ENCODE measurements at regions not wholly inside any gene's neighbourhood (a gene's known extent, or its start where the extent isn't known, plus 50 kb on each side); places are given as distances from the start of the nearest gene placed in this dataset.

GRCh38 chr14:86662334-86662733, 1132.4 kb downstream of the FLRT2 start:
- Histone ChIP-seq H3K4me3 (replicated peaks; ENCODE audit: low read depth, low read length) (no peak overlapping the region), H3K27me3 (replicated peaks; ENCODE audit: control insufficient read depth, insufficient read depth, low read length) (no peaks in the 10 kb centered on the region), H3K36me3 (ENCODE audit: control insufficient read depth, insufficient read depth, low read length) (no peaks in the 10 kb centered on the region)
- no peak for TF ChIP-seq CTCF (IDR thresholded peaks at IDR 0.05; ENCODE audit: insufficient read depth, low read length, poor library complexity, severe bottlenecking)
- no peak for DNase-seq (ENCODE audit: extremely low read depth, insufficient read length)

GRCh38 chr14:86654558-86655184, 1124.7 kb downstream of the FLRT2 start:
- no peaks in the 10 kb centered on the region for H3K36me3 ChIP-seq (ENCODE audit: control insufficient read depth, insufficient read depth, low read length)
- no peak for DNase-seq (ENCODE audit: extremely low read depth, insufficient read length)
- TF ChIP-seq CTCF (IDR thresholded peaks at IDR 0.05; ENCODE audit: insufficient read depth, low read length, poor library complexity, severe bottlenecking): peak; percentile 8
- H3K27me3 ChIP-seq (replicated peaks; ENCODE audit: control insufficient read depth, insufficient read depth, low read length): no peaks in the 10 kb centered on the region
- H3K4me3 ChIP-seq (replicated peaks; ENCODE audit: low read depth, low read length): no peak overlapping the region

GRCh38 chr14:86652526-86652925, 1122.6 kb downstream of the FLRT2 start:
- TF ChIP-seq CTCF (IDR thresholded peaks at IDR 0.05; ENCODE audit: insufficient read depth, low read length, poor library complexity, severe bottlenecking): no peak
- Histone ChIP-seq H3K36me3 (ENCODE audit: control insufficient read depth, insufficient read depth, low read length) (no peaks in the 10 kb centered on the region), H3K4me3 (replicated peaks; ENCODE audit: low read depth, low read length) (no peak overlapping the region), H3K27me3 (replicated peaks; ENCODE audit: control insufficient read depth, insufficient read depth, low read length) (no peaks in the 10 kb centered on the region)
- no peak for DNase-seq (ENCODE audit: extremely low read depth, insufficient read length)

GRCh38 chr14:86646696-86647690, 1117.0 kb downstream of the FLRT2 start:
- no peaks in the 10 kb centered on the region for H3K36me3 ChIP-seq (ENCODE audit: control insufficient read depth, insufficient read depth, low read length)
- no peak for DNase-seq (ENCODE audit: extremely low read depth, insufficient read length)
- H3K4me3 ChIP-seq (replicated peaks; ENCODE audit: low read depth, low read length): no peak overlapping the region
- no peaks in the 10 kb centered on the region for H3K27me3 ChIP-seq (replicated peaks; ENCODE audit: control insufficient read depth, insufficient read depth, low read length)
- TF ChIP-seq CTCF (IDR thresholded peaks at IDR 0.05; ENCODE audit: insufficient read depth, low read length, poor library complexity, severe bottlenecking): peak; percentile 31

GRCh38 chr14:86646125-86646524, 1116.2 kb downstream of the FLRT2 start:
- no peak for DNase-seq (ENCODE audit: extremely low read depth, insufficient read length)
- no peak for TF ChIP-seq CTCF (IDR thresholded peaks at IDR 0.05; ENCODE audit: insufficient read depth, low read length, poor library complexity, severe bottlenecking)

More at GRCh38 chr14:86646125-86646524, 1116.2 kb downstream of the FLRT2 start:
- no peaks in the 10 kb centered on the region for H3K36me3 ChIP-seq (ENCODE audit: control insufficient read depth, insufficient read depth, low read length)
- H3K27me3 ChIP-seq (replicated peaks; ENCODE audit: control insufficient read depth, insufficient read depth, low read length): no peaks in the 10 kb centered on the region
- H3K4me3 ChIP-seq (replicated peaks; ENCODE audit: low read depth, low read length): no peak overlapping the region
